NB4 (cell line): ENCODE measurements at regions not wholly inside any gene's neighbourhood (a gene's known extent, or its start where the extent isn't known, plus 50 kb on each side); places are given as distances from the start of the nearest gene placed in this dataset.

Experiments used
- MYC ChIP-seq: IDR thresholded peaks from 2 replicates; pipeline ENCODE4 v1.6.1; 2011; ENCODE audit warnings: low read depth, low read length
- POLR2A ChIP-seq: IDR thresholded peaks from 2 replicates; pipeline ENCODE4 v1.6.1; 2011; ENCODE audit warnings: mild to moderate bottlenecking; ENCODE audit not compliant: insufficient read length; ENCODE audit errors: extremely low read depth
- TF ChIP-seq, protein P1 (sequence below): IDR thresholded peaks from one replicate; pipeline ENCODE4 v1.5.1; 2012; ENCODE audit warnings: low read depth, low read length

GRCh38 chr1:199920635-199921034 lies 106.9 kb upstream of the NR5A2 start:
- TF ChIP-seq, protein P1, sequence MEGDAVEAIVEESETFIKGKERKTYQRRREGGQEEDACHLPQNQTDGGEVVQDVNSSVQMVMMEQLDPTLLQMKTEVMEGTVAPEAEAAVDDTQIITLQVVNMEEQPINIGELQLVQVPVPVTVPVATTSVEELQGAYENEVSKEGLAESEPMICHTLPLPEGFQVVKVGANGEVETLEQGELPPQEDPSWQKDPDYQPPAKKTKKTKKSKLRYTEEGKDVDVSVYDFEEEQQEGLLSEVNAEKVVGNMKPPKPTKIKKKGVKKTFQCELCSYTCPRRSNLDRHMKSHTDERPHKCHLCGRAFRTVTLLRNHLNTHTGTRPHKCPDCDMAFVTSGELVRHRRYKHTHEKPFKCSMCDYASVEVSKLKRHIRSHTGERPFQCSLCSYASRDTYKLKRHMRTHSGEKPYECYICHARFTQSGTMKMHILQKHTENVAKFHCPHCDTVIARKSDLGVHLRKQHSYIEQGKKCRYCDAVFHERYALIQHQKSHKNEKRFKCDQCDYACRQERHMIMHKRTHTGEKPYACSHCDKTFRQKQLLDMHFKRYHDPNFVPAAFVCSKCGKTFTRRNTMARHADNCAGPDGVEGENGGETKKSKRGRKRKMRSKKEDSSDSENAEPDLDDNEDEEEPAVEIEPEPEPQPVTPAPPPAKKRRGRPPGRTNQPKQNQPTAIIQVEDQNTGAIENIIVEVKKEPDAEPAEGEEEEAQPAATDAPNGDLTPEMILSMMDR = no peak
- TF ChIP-seq POLR2A = no peak
- no peak for TF ChIP-seq MYC
